HG02885 (cell line): ENCODE measurements at regions not wholly inside any gene's neighbourhood (a gene's known extent, or its start where the extent isn't known, plus 50 kb on each side); places are given as distances from the start of the nearest gene placed in this dataset.
"Not testable (repeated sequence)": the region's sequence is repeated elsewhere in the genome, so short reads cannot be mapped to it uniquely, and the experiment has no call there.

ENCODE experiments used
- ATAC-seq: cut with Tn5 transposase; IDR thresholded peaks from one replicate; pipeline ENCODE4 v1.9.1; 2021; ENCODE audit warnings: mild to moderate bottlenecking; ENCODE audit not compliant: unreplicated experiment, poor library complexity

DNA sequence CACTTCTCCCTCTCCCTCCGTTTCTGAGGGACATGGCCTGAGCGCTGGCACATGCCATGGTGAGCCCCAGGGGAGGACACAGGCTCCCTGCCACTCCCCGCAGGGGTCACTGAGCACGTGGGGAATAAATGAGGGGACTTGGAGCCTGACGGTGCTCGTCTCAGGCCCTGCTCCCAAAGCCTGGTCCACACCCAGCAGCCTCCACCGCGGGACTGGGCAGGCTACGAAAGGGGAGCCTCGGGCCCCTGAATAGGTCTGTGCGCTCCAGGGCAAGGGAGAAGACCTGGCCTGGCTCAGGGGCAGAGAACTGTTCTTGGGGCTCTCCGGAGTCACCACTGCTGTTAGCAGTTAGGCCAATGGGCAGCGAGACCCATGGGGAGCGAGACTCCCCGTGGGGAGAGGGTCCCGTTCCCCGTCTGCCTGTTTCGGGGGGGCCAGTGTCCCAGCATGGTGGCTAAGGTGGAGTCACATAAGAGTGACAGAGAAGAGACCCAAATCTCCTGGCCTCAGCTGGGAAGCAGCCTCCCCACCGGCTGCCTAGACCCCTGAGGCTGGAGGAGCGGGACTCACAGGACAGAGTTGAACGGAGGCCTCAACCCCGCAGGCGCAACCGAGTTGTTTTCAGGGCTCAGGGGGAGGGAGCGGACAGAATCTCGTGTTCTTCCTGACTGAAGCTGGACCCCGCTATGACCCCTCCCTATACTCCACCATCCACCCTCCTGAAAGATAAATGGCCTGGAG, 329.8 kb upstream of the SFSWAP start:
- ATAC-seq: no peak

DNA sequence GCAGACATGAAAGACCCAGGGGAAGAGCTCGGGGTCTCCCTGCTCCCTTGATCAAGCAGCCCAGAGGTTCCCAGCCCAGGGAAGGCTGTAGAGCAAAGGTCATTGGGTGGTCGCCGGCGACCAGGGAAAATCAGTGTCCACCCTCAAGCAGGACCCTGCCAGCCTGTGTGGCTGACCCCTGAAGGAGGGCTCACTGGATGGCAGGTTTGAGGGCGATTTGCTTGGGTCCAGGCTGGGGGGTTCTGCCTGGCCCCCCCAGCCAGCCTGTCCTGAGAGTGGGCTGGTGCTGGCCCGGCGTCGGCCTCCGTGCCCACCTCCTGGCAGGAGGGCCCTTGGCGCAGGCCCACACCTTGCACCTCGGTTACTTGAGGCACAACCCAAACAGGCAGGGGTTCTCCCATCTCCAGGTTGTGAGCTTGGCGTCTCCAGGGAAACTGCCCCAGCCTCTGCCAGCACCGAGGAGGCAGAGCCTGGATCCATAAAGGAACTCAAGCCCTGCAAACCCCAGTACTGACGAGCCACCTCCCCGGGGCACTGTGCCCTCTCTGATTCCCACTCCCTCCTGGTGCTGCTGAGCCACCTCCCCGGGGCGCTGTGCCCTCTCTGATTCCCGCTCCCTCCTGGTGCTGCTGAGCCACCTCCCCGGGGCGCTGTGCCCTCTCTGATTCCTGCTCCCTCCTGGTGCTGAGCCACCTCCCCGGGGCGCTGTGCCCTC, 329.0 kb upstream of the SFSWAP start:
- ATAC-seq: no peak

DNA sequence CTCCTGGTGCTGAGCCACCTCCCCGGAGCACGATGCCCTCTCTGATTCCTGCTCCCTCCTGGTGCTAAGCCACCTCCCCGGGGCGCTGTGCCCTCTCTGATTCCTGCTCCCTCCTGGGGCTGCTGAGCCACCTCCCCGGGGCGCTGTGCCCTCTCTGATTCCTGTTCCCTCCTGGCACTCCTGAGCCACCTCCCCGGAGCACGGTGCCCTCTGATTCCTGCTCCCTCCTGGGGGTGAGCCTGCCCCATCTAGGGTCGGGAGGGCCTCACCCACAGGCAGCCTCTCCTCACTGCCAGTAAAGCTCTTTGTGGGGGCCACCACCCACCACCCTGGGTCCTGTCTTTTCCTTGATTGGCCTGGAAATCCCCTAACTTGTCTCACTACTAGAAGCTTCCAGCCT, 327.6 kb upstream of the SFSWAP start:
- ATAC-seq: no peak

DNA sequence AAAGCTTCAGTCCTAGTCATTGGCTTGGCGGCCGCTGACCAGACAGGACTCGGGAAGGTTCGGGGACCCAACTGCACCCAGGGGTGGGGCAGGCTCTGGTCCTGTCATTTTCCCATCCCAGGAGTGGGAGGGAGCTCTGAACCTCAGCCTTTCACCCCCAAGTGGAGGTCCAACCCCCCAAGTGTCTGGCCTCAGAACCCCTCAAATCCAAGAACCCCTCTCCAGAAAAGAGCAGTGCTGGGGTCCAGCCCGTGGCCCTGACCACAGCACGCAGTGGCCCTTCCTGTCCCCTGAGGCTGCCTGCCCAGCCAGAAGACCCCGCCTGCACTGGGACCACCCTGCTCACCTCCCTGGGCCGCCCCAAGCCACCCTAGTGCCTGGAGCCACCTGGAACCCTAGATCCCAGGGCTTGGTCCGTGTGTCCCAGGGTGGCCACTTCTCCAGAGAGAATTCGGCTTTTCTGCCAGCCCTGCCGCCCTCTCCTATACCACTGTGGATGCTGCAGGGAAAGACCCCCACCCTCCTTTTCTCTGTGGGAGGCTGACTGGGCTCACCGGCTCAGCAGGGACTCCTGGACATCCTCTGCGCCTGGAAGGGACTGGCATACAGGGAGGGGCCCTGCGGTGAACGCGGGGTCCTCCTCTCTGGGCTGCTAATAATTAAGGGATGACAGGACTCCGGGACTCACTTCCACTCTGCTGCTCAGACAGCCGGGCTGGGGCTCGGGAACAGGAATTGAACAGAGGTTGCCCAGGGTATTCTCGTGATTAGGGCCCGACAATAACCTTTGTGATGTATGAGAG, 326.9 kb upstream of the SFSWAP start:
- ATAC-seq: no peak

DNA sequence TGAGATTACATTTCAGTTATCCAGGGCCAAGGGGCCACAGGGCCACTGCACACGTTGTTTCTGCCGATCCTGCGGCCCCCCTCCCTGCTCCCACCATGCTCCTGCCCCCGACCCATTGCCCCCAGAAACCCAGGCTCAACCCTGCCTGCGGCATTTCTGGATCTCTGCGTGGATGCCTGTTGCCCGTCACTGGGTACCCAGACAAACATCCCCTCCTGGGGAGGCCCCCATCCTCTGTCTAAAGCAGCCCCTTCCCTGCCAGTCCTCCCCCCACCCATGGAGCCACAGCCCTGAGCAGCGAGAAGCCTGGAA, 326.4 kb upstream of the SFSWAP start:
- no peak for ATAC-seq

DNA sequence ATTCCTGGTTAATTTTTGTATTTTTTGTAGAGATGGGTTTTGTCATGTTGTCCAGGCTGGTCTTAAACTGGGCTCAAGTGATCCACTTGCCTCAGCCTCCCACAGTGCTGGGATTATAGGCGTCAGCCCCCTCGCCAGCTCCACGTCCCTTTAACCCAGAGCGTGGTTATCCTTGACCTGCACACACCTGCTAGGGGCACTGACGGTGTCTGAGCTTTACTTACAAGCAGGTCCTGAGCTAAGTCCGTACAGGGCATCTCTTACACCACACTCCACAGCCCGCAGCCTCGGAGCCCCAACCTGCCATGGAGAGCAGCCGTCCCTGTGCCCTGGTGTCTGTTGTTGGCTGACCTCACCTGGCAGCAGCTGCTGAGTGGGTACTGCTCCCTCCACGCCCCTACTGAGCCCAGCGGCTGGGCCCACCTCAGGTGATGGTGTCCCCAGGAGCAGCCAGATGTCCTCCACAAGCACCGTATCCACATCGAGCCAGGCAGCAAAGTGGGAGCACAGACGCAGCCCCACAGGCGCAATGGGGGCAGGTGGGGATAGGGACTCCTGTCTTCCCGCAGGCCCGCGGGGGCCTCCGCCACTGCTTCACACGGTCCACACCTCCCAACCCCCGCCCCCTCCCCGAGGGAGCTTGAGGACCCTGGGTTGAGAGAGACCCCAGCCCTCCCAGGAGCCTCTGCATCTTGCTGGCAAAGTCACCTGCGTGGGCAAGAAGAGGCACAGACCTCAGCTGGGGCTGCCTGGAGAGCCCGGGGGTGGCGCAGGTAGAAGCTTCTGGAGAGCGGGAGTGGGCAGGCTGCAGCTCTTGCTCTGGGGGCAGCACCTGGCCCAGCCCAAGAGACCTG, 325.4 kb upstream of the SFSWAP start:
- ATAC-seq: no peak

DNA sequence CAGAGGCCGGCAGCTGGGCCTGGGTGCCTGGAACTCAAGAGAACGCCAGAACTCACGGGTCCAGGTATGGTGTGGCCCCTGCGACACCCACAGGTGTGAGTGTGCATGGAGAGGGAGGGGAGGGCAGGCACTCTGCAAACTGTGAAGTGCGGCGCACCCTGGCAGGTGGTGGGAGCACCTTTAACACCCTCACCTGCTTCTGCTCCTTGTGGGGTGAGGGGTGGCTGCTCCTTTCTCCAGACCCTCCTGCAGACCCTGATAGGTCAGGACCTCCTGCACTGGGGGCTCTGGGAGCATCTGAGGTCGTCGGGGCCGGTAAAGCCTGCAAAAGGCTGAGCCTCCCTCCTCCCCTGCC, 324.7 kb upstream of the SFSWAP start:
- ATAC-seq: no peak

DNA sequence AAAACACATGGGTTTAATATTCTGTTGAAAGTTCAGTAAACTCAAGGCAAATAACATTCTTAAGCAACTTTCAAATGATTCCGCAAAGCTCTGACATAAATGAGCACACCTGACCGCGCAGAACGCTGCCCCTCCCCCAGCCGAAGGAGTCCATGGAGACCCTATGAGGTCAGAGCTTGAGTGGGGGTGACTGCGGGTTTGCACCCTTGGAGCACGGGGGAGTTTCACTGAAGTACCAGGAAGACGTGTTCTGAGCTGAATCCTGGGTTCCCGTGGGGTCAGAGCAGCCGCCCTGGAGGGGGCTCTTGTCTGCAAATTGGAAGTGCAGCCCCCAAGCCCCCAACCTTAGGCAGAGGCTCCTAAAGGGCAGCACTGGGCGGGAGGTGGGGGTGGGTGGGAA, 324.1 kb upstream of the SFSWAP start:
- no peak for ATAC-seq

DNA sequence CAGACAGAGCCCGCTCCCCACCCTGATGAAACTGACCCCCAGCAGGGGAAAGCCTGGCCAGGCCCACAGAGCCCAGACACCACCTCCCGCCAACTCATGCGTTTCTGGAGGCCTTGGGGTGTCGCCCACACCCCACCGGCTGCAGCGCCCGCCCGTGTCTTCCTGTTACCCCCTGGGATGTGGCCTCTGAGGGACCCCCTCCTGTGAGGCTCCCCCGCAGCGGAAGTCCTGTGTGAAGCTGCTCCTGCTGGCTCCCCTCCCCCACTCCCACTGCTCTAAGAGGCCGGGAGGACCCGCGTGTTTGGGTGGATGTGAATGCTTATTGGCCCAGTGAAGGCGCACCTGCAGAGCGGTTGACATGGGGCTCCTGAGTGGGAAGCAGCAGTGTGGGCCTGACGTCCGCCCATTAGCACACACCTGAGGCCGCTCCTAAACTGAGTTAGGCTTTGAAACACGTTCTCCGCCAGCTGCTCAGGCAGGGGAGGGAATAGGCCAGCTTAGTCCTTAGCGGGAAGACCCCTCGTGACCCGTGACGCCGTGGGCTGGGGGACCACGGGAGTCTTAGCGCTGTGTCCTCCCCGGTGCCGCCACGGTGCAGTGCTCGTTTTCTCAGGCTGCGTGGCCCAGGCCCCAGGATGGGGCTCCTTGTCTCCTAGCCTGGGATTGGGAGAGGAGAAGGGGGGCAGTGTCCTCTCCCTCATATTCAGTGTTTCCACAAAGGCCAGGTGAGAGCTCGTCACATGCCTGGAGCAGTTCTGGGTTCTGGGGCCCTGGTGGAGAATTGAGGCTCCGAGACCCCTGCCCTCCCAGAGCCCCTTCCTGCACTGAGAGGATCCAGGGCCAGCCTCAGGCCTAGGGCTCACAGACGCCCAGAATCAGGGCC, 323.4 kb upstream of the SFSWAP start:
- no peak for ATAC-seq

DNA sequence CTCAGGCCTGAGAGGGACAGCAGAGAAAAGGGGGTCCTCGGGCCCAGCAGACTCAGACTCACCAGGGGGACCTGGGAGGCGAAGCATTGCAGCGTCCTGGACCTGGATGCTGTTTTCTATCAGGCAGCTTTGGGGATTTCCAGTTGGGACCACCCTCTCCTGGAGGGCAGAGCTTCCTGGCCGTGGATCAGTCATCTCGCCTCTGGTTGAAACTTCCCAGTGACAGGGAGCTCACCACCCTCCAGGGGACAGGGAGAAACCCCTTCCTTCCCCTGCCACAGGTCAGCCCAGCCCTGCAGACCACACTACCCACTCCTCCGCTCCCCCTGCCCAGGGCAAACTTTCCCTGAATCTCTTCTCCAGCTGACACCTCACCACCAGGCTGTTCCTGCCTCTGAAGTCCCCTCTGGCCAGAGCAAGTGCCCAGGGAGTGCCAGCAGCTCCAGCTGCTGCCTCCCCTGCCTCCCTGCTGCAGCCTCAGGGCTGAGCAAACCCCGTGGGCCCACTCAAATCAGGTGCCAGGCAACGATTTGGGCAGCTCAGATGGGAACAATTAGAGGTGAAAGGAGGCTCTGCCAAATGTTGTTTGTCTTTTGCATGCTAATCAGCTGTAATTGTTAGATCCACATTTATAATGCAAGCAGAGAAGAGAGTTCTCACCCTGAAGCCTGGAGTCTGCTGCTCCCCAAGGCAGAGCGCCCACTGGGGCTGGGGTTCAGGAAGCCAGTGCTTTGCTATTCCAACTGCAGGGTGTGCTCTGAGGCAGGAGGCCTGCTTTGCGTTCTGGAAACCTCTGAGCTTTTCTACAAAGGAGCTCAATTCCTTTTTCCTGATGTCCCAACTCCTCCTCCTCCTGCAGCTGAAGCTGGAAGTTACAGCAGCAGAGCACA, 322.5 kb upstream of the SFSWAP start:
- ATAC-seq: not testable (repeated sequence)

DNA sequence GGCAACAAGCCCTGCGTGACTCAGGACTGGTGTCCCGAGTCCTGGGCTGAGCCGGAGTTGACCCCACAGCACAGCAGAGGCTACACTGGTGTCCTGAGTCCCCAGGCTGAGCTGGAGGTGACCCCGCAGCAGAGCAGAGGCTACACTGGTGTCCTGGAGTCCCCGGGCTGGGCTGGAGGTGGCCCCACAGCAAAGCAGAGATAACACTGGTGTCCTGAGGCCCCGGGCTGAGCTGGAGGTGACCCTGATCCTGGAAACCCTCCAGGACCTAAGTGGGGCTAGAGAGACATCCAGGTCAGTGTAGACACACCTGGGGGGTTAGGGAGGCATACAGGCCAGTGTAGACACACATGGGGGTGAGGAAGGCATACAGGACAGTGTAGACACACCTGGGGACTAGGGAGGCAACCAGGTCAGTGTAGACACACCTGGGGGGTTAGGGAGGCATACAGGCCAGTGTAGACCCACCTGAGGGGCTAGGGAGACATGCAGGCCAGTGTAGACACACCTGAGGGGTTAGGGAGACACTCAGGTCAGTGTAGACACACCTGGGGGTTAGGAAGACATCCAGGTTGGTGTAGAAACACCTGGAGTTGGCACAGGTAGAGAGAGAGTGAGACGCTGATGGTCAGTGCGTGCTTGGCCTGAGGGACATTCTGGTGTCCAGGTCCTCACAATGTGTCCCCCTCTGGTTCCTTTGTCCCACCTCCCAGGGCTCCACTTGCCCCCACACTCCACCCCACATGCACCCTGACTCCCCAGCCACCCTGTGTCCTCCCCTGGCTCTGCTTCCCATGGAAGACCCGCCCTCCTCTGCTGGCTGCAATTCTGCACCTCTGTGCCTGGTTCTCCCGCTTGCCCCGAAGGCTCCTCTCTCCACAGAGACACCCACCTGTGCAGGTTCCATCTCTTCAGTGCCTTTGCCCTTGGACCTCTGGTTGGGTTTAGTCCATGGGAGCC, 321.6 kb upstream of the SFSWAP start:
- ATAC-seq: no peak

DNA sequence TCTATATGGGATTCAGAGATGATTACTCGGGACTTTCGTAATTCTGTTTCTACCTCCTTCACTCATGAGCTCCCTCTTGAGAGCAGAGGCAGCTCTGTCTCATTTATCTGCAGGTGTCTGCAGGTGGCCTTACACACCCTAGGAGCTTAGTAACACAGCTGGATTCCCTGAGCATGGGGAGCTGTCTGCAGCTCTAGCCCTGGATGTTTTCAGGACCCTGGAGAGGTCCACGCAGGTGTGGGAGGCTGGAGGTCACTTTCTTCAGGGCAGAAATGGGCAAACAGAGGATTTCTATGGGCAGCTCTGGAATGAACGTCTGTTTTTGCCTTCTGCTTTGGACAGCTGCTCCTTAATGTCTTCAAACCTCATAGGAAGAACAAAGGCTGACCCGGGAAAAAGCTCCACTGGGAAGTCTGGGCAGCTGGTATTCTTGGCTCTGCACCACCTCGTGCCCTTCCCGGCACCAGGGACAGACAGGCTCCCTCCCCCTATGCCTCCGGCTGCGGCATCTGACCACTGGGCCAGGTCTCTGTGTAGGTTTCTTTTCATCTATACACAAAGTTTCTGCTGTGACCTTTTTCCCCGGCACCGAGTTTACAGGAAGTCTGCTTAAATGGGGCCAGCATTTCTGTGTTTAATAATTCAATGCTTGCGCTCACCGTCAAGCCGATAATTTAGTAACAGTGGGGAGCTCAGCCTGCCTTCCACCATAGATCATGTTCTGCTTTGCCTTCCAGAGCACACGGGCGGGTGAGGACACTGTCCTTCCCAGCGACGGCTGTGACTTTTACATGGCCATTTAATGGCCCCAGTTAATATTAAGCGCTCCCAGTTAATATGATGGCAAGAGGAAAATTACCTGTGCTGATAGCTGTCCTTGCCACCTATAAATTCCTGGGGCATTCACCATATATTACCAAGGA, 320.2 kb upstream of the SFSWAP start:
- ATAC-seq: no peak

DNA sequence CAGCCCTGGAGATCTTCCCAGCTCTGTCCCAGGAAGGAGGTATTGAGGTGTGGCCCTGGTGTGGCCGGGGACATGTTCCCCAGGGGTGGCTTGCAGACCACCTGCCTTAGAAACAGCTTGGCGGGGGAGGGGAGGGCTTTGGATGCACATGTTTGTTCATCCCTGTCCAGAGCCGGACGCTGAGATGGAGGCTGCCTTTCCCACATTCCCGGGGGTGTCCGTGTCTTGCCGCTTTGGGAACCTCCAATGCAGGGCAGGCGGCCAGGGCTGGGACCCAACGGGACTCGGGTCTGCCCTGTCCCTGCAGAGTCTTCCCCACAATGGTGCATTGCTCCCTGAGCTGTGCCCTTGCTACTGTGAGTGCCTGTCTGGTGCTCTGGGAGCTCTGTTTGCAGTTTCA, 319.5 kb upstream of the SFSWAP start:
- no peak for ATAC-seq

DNA sequence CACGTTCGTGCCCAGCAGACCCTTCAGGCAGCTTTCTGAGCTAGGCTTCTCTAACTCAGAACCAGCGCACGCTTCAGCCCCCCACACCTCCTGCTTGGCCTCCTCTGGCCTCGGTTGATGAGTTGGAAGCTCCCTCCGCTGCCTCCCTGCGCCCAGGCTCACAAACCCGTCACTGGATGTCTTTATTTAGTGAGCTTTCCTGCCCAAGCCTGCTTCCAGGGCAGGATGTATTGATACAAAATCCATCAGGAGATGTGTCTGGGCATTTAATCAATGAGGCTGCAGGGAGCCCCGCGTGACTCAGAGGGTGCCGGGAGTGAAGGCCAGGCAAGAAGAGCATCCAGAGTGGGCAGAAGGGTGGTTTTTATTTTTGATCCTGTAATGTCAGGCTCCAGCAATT, 316.1 kb upstream of the SFSWAP start:
- not testable (repeated sequence) for ATAC-seq

DNA sequence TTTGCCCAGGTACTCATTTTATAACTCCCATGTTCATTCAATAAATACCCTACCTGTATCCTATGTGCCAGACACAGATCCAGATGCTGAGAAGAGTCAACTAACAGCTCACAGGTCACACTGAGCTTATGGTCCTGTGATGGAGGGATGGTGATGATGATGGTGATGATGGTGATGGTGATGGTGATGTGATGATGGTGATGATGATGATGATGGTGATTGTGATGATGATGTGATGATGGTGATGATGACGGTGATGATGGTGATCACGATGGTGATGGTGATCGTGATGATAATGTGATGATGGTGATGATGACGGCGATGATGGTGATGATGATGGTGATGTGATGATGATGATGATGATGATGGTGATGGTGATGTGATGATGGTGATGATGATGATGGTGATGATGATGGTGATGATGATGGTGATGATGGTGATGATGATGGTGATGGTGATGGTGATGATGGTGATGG, 315.6 kb upstream of the SFSWAP start:
- ATAC-seq: not testable (repeated sequence)

DNA sequence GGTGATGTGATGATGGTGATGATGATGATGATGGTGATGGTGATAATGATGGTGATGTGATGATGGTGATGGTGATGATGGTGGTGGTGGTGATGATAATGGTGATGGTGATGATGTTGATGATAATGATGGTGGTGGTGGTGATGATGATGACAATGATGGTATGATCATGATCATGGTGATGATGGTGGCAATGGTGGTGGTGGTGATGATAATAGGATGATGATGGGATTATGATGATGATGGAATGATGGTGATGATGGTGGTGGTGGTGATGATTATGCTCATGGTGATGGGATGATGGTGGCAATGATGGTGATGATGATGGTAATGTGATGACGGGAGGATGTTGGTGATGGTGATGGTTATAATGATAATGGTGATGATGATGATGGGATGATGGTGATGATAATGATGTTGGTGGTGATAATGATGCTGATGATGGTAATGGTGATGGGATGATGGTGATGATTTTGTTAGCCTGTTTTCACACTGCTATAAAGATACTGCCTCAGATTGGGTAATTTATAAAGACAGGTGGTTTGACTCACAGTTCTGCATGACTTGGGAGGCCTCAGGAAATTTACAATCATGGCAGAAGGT, 314.8 kb upstream of the SFSWAP start:
- no peak for ATAC-seq
